A549 (cell line): ENCODE measurements at regions not wholly inside any gene's neighbourhood (a gene's known extent, or its start where the extent isn't known, plus 50 kb on each side); places are given as distances from the start of the nearest gene placed in this dataset.

Experiments
- ATAC-seq, 2 experiments: fragments of 200-7000 bp in 1 of 2; fragments of >200 bp in 1 of 2; cut with Nextera tagmentation in 1 of 2; cut with Tn5 transposase in 1 of 2; 3 replicates each; pipeline versions ENCODE4 v1.8.0 to v1.9.1; 2018 to 2020; ENCODE audit warnings: mild to moderate bottlenecking in 1 of 2, moderate library complexity in 1 of 2
- CTCF ChIA-PET: fragments of 300-600 bp; sonication (Branson Sonifier 250); formaldehyde crosslinking; extraction: SDS; loops from one replicate; lab custom pipeline; 2021; ENCODE audit warnings: antibody characterized with exemption, inconsistent platforms; lab: Yijun Ruan, JAX
- POLR2A ChIA-PET: fragments of 350-600 bp; formaldehyde crosslinking; extraction: SDS; loops from one replicate; lab custom pipeline; 2021; ENCODE audit warnings: antibody characterized with exemption, inconsistent platforms; lab: Yijun Ruan, JAX
- DNase-seq, 2 experiments: peaks; one replicate each; pipeline versions ENCODE4 v3.0.0 to v3.0.0-alpha.2; 2011 to 2016; ENCODE audit warnings: low read depth in 1 of 2, low spot score in 1 of 2
- FAIRE-seq: peaks from 2 replicates; lab custom pipeline; 2011; peaks lifted over from hg19 to GRCh38; lab: Jason Lieb, UNC
- H3K27ac ChIP-seq, 2 experiments: fragments of >200 bp; sonication (Bioruptor Twin); formaldehyde crosslinking; 3 replicates each; pipeline ENCODE4 v1.5.1; 2016 to 2017
- H3K4me1 ChIP-seq: fragments of >200 bp; sonication (Bioruptor Twin); formaldehyde crosslinking; 3 replicates; pipeline ENCODE4 v1.6.1; 2016
- H3K4me2 ChIP-seq: fragments of >200 bp; sonication (Bioruptor Twin); formaldehyde crosslinking; 3 replicates; pipeline ENCODE4 v1.6.1; 2016
- H3K4me3 ChIP-seq: fragments of >200 bp; sonication (Bioruptor Twin); formaldehyde crosslinking; 3 replicates; pipeline ENCODE4 v1.5.1; 2016
- H3K9me3 ChIP-seq: fragments of >200 bp; sonication (Bioruptor Twin); formaldehyde crosslinking; 3 replicates; pipeline ENCODE4 v1.6.1; 2016
- BHLHE40 ChIP-seq: IDR thresholded peaks from 2 replicates; pipeline ENCODE4 v1.6.1; 2012; ENCODE audit warnings: low read depth, low read length, inconsistent platforms
- CEBPB ChIP-seq, 2 experiments: fragments of >200 bp in 1 of 2; sonication (Bioruptor Twin) in 1 of 2; formaldehyde crosslinking in 1 of 2; IDR thresholded peaks; 2 replicates each; pipeline ENCODE4 v1.6.1; 2012 to 2016
- FOSL2 ChIP-seq, 2 experiments: fragments of 450-650 bp in 1 of 2; fragments of >200 bp in 1 of 2; sonication (Bioruptor Twin) in 1 of 2; formaldehyde crosslinking; IDR thresholded peaks; 2 replicates each; pipeline versions ENCODE4 v1.5.0 to v1.6.1; 2016 to 2020; ENCODE audit warnings: mild to moderate bottlenecking in 1 of 2, moderate library complexity in 1 of 2
- FOXS1 ChIP-seq: fragments of 250-450 bp; sonication (Bioruptor Pico); IDR thresholded peaks from 2 replicates; pipeline ENCODE4 v1.5.0; 2020; ENCODE audit warnings: mild to moderate bottlenecking, moderate library complexity
- HEYL ChIP-seq: fragments of 250-450 bp; sonication (Bioruptor Pico); IDR thresholded peaks from 2 replicates; pipeline ENCODE4 v1.8.0; 2021; ENCODE audit warnings: mild to moderate bottlenecking, moderate library complexity
- HOXB13 ChIP-seq: fragments of 250-450 bp; sonication (Bioruptor Pico); IDR thresholded peaks from 2 replicates; pipeline ENCODE4 v1.5.0; 2020; ENCODE audit warnings: low read depth, mild to moderate bottlenecking, moderate library complexity
- JUNB ChIP-seq: fragments of >200 bp; sonication (Bioruptor Twin); formaldehyde crosslinking; IDR thresholded peaks from 2 replicates; pipeline ENCODE4 v1.6.1; 2016
- KDM1A ChIP-seq: fragments of 200-600 bp; sonication (generic); IDR thresholded peaks from 2 replicates; pipeline ENCODE4 v1.6.1; 2016; ENCODE audit warnings: low read depth, mild to moderate bottlenecking
- MAFK ChIP-seq: fragments of 450-650 bp; IDR thresholded peaks from 2 replicates; pipeline ENCODE4 v1.6.1; 2014; ENCODE audit not compliant: partially characterized antibody
- NPAS2 ChIP-seq: fragments of 250-450 bp; sonication (Bioruptor Pico); IDR thresholded peaks from 2 replicates; pipeline ENCODE4 v1.8.0; 2022; ENCODE audit warnings: mild to moderate bottlenecking, moderate library complexity, borderline replicate concordance
- POLR2AphosphoS2 ChIP-seq: conservative IDR thresholded peaks from 2 replicates; pipeline ENCODE4 v1.6.1; 2012; ENCODE audit warnings: low read length, improper control_type of control experiment, inconsistent platforms
- RARB ChIP-seq: fragments of 250-450 bp; sonication (Bioruptor Pico); IDR thresholded peaks from 2 replicates; pipeline ENCODE4 v1.8.0; 2021; ENCODE audit warnings: mild to moderate bottlenecking, moderate library complexity
- SMC3 ChIP-seq: fragments of >200 bp; sonication (Bioruptor Twin); formaldehyde crosslinking; IDR thresholded peaks from 3 replicates; pipeline ENCODE4 v1.6.1; 2018; ENCODE audit warnings: inconsistent platforms
- SREBF2 ChIP-seq: fragments of 450-650 bp; IDR thresholded peaks from 2 replicates; pipeline ENCODE4 v1.6.1; 2014; ENCODE audit warnings: mild to moderate bottlenecking, moderate library complexity
- TFCP2L1 ChIP-seq: fragments of 250-450 bp; sonication (Bioruptor Pico); IDR thresholded peaks from 2 replicates; pipeline ENCODE4 v1.5.0; 2021; ENCODE audit warnings: mild to moderate bottlenecking
- ZSCAN20 ChIP-seq: fragments of 250-450 bp; sonication (Bioruptor Pico); IDR thresholded peaks from 2 replicates; pipeline ENCODE4 v1.8.0; 2022; ENCODE audit warnings: mild to moderate bottlenecking, moderate library complexity
- WGBS: methylation state at CpG from one replicate; pipeline ENCODE4 v1.1.6; 2017; ENCODE audit errors: missing lambda C conversion rate; 5-methylcytosine and 5-hydroxymethylcytosine counted together
- TF ChIP-seq, protein P1 (sequence below): fragments of 150-350 bp; IDR thresholded peaks from 2 replicates; pipeline ENCODE4 v1.6.1; 2014; ENCODE audit warnings: low read depth, mild to moderate bottlenecking, low read length
- TF ChIP-seq, protein P2 (sequence below): fragments of >200 bp; sonication (Bioruptor Twin); formaldehyde crosslinking; IDR thresholded peaks from 3 replicates; pipeline ENCODE4 v1.5.1; 2016
- TF ChIP-seq, protein P3 (sequence below): fragments of 250-450 bp; sonication (Bioruptor Pico); IDR thresholded peaks from 2 replicates; pipeline ENCODE4 v1.5.0; 2021; ENCODE audit warnings: mild to moderate bottlenecking, moderate library complexity, borderline replicate concordance
- TF ChIP-seq, protein P4 (sequence below): fragments of 450-650 bp; IDR thresholded peaks from 2 replicates; pipeline ENCODE4 v1.6.1; 2014; ENCODE audit warnings: antibody characterized with exemption

DNA sequence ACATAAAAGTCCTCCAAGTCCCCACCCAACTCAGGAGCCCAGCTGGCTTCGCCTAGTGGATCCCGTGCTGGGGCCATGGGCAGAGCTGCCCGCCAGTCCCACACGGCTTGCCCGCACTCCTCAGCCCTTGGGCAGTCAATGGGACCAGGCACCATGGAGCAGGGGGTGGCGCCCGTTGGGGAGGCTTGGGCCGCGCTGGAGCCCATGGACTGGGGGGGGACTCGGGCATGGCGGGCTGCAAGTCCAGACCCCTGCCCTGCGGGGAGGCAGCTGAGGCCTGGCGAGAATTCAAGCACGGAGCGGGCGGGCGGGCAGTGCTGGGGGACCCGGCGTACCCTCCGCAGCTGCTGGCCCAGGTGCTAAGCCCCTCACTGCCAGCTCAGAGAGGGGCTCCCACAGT lies 249.8 kb upstream of the PLD5 start (continued):
- no peak for TF ChIP-seq SMC3
- no peak for TF ChIP-seq BHLHE40
- no peak for TF ChIP-seq CEBPB (IDR thresholded peaks at IDR 0.05)
- TF ChIP-seq, all 56 proteins: peak for 0

DNA sequence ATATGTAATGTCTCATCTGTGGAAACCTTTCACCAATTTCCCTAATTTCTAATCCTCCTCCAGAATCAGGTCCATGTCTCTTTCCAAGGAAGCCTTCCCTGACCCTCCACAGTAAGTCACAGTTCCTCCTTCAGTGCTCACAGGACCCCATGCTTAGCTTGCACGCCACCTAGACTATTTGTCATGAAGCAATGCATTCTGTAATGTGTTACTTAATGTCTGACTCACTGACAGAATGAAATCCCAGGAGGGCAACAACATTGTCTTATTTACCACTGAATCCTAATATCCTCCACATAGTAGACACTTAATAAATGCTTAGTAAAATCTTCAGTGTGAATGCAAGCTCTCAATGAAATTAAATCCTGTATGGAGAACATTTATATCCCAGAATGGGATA lies 245.9 kb upstream of the PLD5 start:
- DNase-seq = peak in 1 of 2 experiments; percentile 38
- Histone ChIP-seq H3K4me1 (peaks cover 6% of the 10 kb centered on the region; the same call in 1 of the 3 replicates), H3K4me3 (no peak overlapping the region), H3K9me3 (no peaks in the 10 kb centered on the region), H3K4me2 (peak overlapping the region; percentile 10; the same call in 1 of the 3 replicates), H3K27ac (no peak overlapping the region)
- WGBS = 22% methylated on average over 1 of the region's 1 CpG
- ATAC-seq = peak; percentile 32 to 43; a peak in 1 of 6 replicates
- CTCF ChIA-PET = no interaction called here
- peak; percentile 68 for FAIRE-seq
- no peak for TF ChIP-seq POLR2AphosphoS2
- peak; percentile 24 to 52; a peak in 3 of 4 replicates for TF ChIP-seq CEBPB (IDR thresholded peaks at IDR 0.05)
- TF ChIP-seq FOSL2 (IDR thresholded peaks at IDR 0.05) = no peak
- TF ChIP-seq FOSL2 (CRISPR knock-in tag; IDR thresholded peaks at IDR 0.05) = peak; percentile 43; the same call in 1 of the 2 replicates
- TF ChIP-seq JUNB = peak; percentile 30; the same call in 1 of the 2 replicates
- POLR2A ChIA-PET = no interaction called here

DNA sequence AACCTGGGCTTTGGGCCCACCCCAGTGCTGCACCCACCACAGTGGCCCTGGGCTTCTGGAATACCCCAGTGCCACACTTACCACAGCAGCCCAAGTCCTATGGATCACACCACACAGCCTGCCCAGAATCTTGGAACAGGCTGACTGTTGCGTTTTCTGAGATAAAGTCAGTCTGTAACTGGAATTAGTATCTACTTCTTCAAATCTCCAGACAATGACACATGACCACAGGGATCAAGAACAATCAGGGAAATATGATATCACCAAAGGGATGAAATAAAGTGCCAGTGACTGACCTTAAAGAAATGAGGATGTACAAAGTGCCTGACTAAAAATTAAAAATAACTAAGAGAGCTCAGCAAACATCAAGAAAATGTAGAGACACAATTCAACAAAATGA lies 239.7 kb upstream of the PLD5 start:
- Histone ChIP-seq H3K4me1 (no peaks in the 10 kb centered on the region), H3K27ac (no peak overlapping the region), H3K4me3 (no peak overlapping the region), H3K4me2 (no peak overlapping the region), H3K9me3 (peaks cover 10% of the 10 kb centered on the region)
- FAIRE-seq = no peak
- WGBS = 83% methylated on average over 1 of the region's 1 CpG
- no peak for DNase-seq
- no peak for ATAC-seq
- ChIA-PET CTCF (no interaction called here), POLR2A (no interaction called here)
- TF ChIP-seq HOXB13 (CRISPR knock-in tag) (no peak), FOXS1 (no peak), KDM1A (no peak), JUNB (no peak), BHLHE40 (no peak), TFCP2L1 (CRISPR knock-in tag) (no peak), SREBF2 (no peak), ZSCAN20 (CRISPR knock-in tag) (no peak), MAFK (no peak), NPAS2 (CRISPR knock-in tag) (no peak), RARB (CRISPR knock-in tag) (no peak), HEYL (CRISPR knock-in tag) (no peak)
- TF ChIP-seq, protein P1, sequence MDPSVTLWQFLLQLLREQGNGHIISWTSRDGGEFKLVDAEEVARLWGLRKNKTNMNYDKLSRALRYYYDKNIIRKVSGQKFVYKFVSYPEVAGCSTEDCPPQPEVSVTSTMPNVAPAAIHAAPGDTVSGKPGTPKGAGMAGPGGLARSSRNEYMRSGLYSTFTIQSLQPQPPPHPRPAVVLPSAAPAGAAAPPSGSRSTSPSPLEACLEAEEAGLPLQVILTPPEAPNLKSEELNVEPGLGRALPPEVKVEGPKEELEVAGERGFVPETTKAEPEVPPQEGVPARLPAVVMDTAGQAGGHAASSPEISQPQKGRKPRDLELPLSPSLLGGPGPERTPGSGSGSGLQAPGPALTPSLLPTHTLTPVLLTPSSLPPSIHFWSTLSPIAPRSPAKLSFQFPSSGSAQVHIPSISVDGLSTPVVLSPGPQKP = no peak
- TF ChIP-seq, protein P2, sequence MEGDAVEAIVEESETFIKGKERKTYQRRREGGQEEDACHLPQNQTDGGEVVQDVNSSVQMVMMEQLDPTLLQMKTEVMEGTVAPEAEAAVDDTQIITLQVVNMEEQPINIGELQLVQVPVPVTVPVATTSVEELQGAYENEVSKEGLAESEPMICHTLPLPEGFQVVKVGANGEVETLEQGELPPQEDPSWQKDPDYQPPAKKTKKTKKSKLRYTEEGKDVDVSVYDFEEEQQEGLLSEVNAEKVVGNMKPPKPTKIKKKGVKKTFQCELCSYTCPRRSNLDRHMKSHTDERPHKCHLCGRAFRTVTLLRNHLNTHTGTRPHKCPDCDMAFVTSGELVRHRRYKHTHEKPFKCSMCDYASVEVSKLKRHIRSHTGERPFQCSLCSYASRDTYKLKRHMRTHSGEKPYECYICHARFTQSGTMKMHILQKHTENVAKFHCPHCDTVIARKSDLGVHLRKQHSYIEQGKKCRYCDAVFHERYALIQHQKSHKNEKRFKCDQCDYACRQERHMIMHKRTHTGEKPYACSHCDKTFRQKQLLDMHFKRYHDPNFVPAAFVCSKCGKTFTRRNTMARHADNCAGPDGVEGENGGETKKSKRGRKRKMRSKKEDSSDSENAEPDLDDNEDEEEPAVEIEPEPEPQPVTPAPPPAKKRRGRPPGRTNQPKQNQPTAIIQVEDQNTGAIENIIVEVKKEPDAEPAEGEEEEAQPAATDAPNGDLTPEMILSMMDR = no peak
- TF ChIP-seq, protein P3, sequence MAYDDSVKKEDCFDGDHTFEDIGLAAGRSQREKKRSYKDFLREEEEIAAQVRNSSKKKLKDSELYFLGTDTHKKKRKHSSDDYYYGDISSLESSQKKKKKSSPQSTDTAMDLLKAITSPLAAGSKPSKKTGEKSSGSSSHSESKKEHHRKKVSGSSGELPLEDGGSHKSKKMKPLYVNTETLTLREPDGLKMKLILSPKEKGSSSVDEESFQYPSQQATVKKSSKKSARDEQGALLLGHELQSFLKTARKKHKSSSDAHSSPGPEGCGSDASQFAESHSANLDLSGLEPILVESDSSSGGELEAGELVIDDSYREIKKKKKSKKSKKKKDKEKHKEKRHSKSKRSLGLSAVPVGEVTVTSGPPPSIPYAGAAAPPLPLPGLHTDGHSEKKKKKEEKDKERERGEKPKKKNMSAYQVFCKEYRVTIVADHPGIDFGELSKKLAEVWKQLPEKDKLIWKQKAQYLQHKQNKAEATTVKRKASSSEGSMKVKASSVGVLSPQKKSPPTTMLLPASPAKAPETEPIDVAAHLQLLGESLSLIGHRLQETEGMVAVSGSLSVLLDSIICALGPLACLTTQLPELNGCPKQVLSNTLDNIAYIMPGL (CRISPR knock-in tag) = no peak
- TF ChIP-seq, protein P4, sequence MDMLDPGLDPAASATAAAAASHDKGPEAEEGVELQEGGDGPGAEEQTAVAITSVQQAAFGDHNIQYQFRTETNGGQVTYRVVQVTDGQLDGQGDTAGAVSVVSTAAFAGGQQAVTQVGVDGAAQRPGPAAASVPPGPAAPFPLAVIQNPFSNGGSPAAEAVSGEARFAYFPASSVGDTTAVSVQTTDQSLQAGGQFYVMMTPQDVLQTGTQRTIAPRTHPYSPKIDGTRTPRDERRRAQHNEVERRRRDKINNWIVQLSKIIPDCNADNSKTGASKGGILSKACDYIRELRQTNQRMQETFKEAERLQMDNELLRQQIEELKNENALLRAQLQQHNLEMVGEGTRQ = no peak
